Fibroblast of lung (primary cell): ENCODE measurements at regions not wholly inside any gene's neighbourhood (a gene's known extent, or its start where the extent isn't known, plus 50 kb on each side); places are given as distances from the start of the nearest gene placed in this dataset.

ENCODE experiments used
- EZH2 ChIP-seq: IDR thresholded peaks from 2 replicates; pipeline ENCODE4 v1.5.1; 2012; ENCODE audit warnings: low read length, control low read depth, mild to moderate bottlenecking; ENCODE audit errors: missing control alignments
- TF ChIP-seq, protein P1 (sequence below), 2 donors: IDR thresholded peaks in 1 of 2; conservative IDR thresholded peaks in 1 of 2; 1 replicate in 1 of 2; 2 replicates in 1 of 2; pipeline ENCODE4 v1.5.1; 2011 to 2012; ENCODE audit warnings: low read length in 2 of 2, control low read depth in 1 of 2, inconsistent platforms in 1 of 2, low read depth in 1 of 2, mild to moderate bottlenecking in 1 of 2

DNA sequence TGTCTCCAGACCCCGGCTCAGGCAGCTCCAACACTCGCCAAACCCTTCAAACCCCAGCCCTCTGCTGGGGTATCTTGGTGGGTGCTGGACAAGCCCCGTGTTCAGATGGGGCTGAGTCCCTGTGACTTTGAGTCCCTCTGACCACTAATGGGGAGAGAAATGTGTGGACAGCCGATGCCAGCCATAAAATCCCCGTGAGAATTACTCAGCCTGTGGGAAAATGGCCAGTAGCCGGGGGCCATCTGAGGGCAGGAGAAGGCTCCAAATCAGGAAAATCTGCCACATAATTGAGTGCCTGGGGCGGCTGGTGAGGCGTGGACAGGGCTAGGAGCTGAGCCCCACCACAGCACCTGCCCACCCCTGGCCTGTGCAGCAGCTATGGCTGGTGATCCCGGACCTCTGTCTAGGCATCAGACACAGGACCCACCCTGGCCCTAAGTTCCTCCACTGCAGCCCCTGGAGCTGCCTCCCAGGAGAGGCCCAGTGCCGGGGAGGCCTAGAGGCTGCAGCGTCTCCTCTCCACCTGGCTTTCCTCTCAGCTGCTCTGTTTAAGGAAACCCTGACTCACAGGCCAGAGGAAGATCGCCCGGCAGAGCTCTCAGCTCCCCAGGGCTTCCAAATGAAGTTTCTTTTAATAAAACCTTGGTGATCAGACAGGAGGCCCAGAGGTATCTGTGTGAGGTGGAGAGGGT is 53.7 kb upstream of the SLCO4A1 start:
- TF ChIP-seq EZH2: no peak
- TF ChIP-seq, protein P1, sequence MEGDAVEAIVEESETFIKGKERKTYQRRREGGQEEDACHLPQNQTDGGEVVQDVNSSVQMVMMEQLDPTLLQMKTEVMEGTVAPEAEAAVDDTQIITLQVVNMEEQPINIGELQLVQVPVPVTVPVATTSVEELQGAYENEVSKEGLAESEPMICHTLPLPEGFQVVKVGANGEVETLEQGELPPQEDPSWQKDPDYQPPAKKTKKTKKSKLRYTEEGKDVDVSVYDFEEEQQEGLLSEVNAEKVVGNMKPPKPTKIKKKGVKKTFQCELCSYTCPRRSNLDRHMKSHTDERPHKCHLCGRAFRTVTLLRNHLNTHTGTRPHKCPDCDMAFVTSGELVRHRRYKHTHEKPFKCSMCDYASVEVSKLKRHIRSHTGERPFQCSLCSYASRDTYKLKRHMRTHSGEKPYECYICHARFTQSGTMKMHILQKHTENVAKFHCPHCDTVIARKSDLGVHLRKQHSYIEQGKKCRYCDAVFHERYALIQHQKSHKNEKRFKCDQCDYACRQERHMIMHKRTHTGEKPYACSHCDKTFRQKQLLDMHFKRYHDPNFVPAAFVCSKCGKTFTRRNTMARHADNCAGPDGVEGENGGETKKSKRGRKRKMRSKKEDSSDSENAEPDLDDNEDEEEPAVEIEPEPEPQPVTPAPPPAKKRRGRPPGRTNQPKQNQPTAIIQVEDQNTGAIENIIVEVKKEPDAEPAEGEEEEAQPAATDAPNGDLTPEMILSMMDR (conservative IDR thresholded peaks at IDR 0.05 in 1 of 2, IDR thresholded peaks at IDR 0.05 in 1 of 2; ENCODE audit: low read depth in 1 of 2, low read length in 2 of 2): no peak
